WTC11 (cell line): ENCODE measurements at regions not wholly inside any gene's neighbourhood (a gene's known extent, or its start where the extent isn't known, plus 50 kb on each side); places are given as distances from the start of the nearest gene placed in this dataset.

Experiments
- ATAC-seq: fragments of 200-7000 bp; cut with Tn5 transposase; 2 replicates; pipeline ENCODE4 v1.10.0; 2021; ENCODE audit warnings: mild to moderate bottlenecking, moderate library complexity
- CTCF ChIA-PET: fragments of 300-600 bp; sonication (Branson Sonifier 250); formaldehyde crosslinking; loops from one replicate; lab custom pipeline; 2021; ENCODE audit warnings: antibody characterized with exemption; lab: Charles Lee
- POLR2A ChIA-PET: fragments of 350-600 bp; sonication (Branson Sonifier 250); formaldehyde crosslinking; loops from one replicate; lab custom pipeline; 2021; ENCODE audit warnings: antibody characterized with exemption; lab: Charles Lee
- DNase-seq: peaks from one replicate; pipeline ENCODE4 v3.0.0; 2021; ENCODE audit warnings: low spot score
- H3K27ac Mint-ChIP-seq: 2 replicates; pipeline ENCODE4 v1.8.0; 2021; ENCODE audit warnings: mixed read lengths
- H3K27me3 Mint-ChIP-seq: 2 replicates; pipeline ENCODE4 v1.8.0; 2021; ENCODE audit warnings: low read depth, mild to moderate bottlenecking, moderate library complexity, mixed read lengths
- H3K36me3 Mint-ChIP-seq: 2 replicates; pipeline ENCODE4 v1.8.0; 2021; ENCODE audit warnings: mixed read lengths
- H3K4me1 Mint-ChIP-seq: 2 replicates; pipeline ENCODE4 v1.8.0; 2022; ENCODE audit warnings: mixed read lengths
- H3K4me3 Mint-ChIP-seq: 2 replicates; pipeline ENCODE4 v1.8.0; 2021; ENCODE audit warnings: mild to moderate bottlenecking, moderate library complexity, mixed read lengths
- H3K9me3 Mint-ChIP-seq: 2 replicates; pipeline ENCODE4 v1.8.0; 2021; ENCODE audit warnings: mixed read lengths
- ARID4B ChIP-seq: sonication (generic); formaldehyde crosslinking; IDR thresholded peaks from 2 replicates; pipeline ENCODE4 v1.8.0; 2023; ENCODE audit warnings: missing genetic modification reagents, mild to moderate bottlenecking, borderline replicate concordance
- CBFB ChIP-seq: sonication (generic); formaldehyde crosslinking; IDR thresholded peaks from 2 replicates; pipeline ENCODE4 v1.8.1; 2022; ENCODE audit warnings: mild to moderate bottlenecking, low read depth, missing genetic modification reagents
- FOXP1 ChIP-seq: sonication (generic); formaldehyde crosslinking; IDR thresholded peaks from 2 replicates; pipeline ENCODE4 v1.8.0; 2022; ENCODE audit warnings: missing genetic modification reagents, mild to moderate bottlenecking, moderate library complexity, borderline replicate concordance
- HMGXB4 ChIP-seq: sonication (generic); formaldehyde crosslinking; IDR thresholded peaks from 2 replicates; pipeline ENCODE4 v1.8.1; 2023; ENCODE audit warnings: mild to moderate bottlenecking, moderate library complexity, missing genetic modification reagents
- JAZF1 ChIP-seq: fragments of 250-450 bp; sonication (Bioruptor Pico); IDR thresholded peaks from 2 replicates; pipeline ENCODE4 v1.9.0; 2021; ENCODE audit warnings: moderate library complexity, mild to moderate bottlenecking, inconsistent platforms
- MLX ChIP-seq: sonication (generic); formaldehyde crosslinking; IDR thresholded peaks from 2 replicates; pipeline ENCODE4 v1.8.1; 2023; ENCODE audit warnings: mild to moderate bottlenecking, missing genetic modification reagents, moderate library complexity
- NFYB ChIP-seq: sonication (generic); formaldehyde crosslinking; conservative IDR thresholded peaks from 2 replicates; pipeline ENCODE4 v1.8.0; 2022; ENCODE audit warnings: low read depth, missing genetic modification reagents
- NR2C2 ChIP-seq: sonication (generic); formaldehyde crosslinking; IDR thresholded peaks from 2 replicates; pipeline ENCODE4 v1.8.0; 2022; ENCODE audit warnings: mild to moderate bottlenecking, missing genetic modification reagents
- SOX15 ChIP-seq: fragments of 250-450 bp; sonication (Bioruptor Pico); IDR thresholded peaks from 2 replicates; pipeline ENCODE4 v1.9.0; 2021; ENCODE audit warnings: mild to moderate bottlenecking
- SP1 ChIP-seq: sonication (generic); formaldehyde crosslinking; conservative IDR thresholded peaks from 2 replicates; pipeline ENCODE4 v1.8.1; 2022; ENCODE audit warnings: missing genetic modification reagents
- TCF7 ChIP-seq: sonication (generic); formaldehyde crosslinking; IDR thresholded peaks from 2 replicates; pipeline ENCODE4 v1.8.0; 2022; ENCODE audit warnings: mild to moderate bottlenecking, low read depth, missing genetic modification reagents, moderate library complexity
- TEAD4 ChIP-seq: sonication (generic); formaldehyde crosslinking; IDR thresholded peaks from 2 replicates; pipeline ENCODE4 v1.8.0; 2022; ENCODE audit warnings: mild to moderate bottlenecking, missing genetic modification reagents
- ZBTB21 ChIP-seq: sonication (generic); formaldehyde crosslinking; IDR thresholded peaks from 2 replicates; pipeline ENCODE4 v1.8.1; 2023; ENCODE audit warnings: mild to moderate bottlenecking, missing genetic modification reagents, borderline replicate concordance
- ZNF138 ChIP-seq: sonication (generic); formaldehyde crosslinking; conservative IDR thresholded peaks from 2 replicates; pipeline ENCODE4 v1.8.1; 2022; ENCODE audit warnings: mild to moderate bottlenecking, moderate library complexity, missing genetic modification reagents
- ZNF281 ChIP-seq: sonication (generic); formaldehyde crosslinking; IDR thresholded peaks from 2 replicates; pipeline ENCODE4 v1.8.0; 2023; ENCODE audit warnings: mild to moderate bottlenecking, missing genetic modification reagents
- ZNF423 ChIP-seq: fragments of 250-450 bp; sonication (Bioruptor Pico); IDR thresholded peaks from 2 replicates; pipeline ENCODE4 v2.1.2; 2022; ENCODE audit warnings: mild to moderate bottlenecking, moderate library complexity
- TF ChIP-seq, protein P1 (sequence below): sonication (generic); formaldehyde crosslinking; IDR thresholded peaks from 2 replicates; pipeline ENCODE4 v1.8.0; 2022; ENCODE audit warnings: mild to moderate bottlenecking, missing genetic modification reagents
- TF ChIP-seq, protein P2 (sequence below): fragments of 250-450 bp; sonication (Bioruptor Pico); IDR thresholded peaks from 2 replicates; pipeline ENCODE4 v1.9.0; 2021; ENCODE audit warnings: mild to moderate bottlenecking

GRCh38 chr10:33680036-33680435 lies 345.6 kb upstream of the NRP1 start (continued):
- TF ChIP-seq, protein P1, sequence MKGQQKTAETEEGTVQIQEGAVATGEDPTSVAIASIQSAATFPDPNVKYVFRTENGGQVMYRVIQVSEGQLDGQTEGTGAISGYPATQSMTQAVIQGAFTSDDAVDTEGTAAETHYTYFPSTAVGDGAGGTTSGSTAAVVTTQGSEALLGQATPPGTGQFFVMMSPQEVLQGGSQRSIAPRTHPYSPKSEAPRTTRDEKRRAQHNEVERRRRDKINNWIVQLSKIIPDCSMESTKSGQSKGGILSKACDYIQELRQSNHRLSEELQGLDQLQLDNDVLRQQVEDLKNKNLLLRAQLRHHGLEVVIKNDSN (CRISPR knock-in tag): no peak
- TF ChIP-seq SP1 (CRISPR knock-in tag): no peak
- TF ChIP-seq, protein P2, sequence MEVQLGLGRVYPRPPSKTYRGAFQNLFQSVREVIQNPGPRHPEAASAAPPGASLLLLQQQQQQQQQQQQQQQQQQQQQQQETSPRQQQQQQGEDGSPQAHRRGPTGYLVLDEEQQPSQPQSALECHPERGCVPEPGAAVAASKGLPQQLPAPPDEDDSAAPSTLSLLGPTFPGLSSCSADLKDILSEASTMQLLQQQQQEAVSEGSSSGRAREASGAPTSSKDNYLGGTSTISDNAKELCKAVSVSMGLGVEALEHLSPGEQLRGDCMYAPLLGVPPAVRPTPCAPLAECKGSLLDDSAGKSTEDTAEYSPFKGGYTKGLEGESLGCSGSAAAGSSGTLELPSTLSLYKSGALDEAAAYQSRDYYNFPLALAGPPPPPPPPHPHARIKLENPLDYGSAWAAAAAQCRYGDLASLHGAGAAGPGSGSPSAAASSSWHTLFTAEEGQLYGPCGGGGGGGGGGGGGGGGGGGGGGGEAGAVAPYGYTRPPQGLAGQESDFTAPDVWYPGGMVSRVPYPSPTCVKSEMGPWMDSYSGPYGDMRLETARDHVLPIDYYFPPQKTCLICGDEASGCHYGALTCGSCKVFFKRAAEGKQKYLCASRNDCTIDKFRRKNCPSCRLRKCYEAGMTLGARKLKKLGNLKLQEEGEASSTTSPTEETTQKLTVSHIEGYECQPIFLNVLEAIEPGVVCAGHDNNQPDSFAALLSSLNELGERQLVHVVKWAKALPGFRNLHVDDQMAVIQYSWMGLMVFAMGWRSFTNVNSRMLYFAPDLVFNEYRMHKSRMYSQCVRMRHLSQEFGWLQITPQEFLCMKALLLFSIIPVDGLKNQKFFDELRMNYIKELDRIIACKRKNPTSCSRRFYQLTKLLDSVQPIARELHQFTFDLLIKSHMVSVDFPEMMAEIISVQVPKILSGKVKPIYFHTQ (CRISPR knock-in tag): no peak
- no peak for TF ChIP-seq ZNF138 (CRISPR knock-in tag)
- TF ChIP-seq ZNF281 (CRISPR knock-in tag): no peak
- no peak for TF ChIP-seq TEAD4
- TF ChIP-seq SOX15 (CRISPR knock-in tag): no peak
- TF ChIP-seq NR2C2 (CRISPR knock-in tag): no peak
- TF ChIP-seq FOXP1: no peak
- TF ChIP-seq ARID4B (CRISPR knock-in tag): no peak
- no peak for TF ChIP-seq JAZF1 (CRISPR knock-in tag)
- TF ChIP-seq, all 79 proteins: peak for 0

DNA sequence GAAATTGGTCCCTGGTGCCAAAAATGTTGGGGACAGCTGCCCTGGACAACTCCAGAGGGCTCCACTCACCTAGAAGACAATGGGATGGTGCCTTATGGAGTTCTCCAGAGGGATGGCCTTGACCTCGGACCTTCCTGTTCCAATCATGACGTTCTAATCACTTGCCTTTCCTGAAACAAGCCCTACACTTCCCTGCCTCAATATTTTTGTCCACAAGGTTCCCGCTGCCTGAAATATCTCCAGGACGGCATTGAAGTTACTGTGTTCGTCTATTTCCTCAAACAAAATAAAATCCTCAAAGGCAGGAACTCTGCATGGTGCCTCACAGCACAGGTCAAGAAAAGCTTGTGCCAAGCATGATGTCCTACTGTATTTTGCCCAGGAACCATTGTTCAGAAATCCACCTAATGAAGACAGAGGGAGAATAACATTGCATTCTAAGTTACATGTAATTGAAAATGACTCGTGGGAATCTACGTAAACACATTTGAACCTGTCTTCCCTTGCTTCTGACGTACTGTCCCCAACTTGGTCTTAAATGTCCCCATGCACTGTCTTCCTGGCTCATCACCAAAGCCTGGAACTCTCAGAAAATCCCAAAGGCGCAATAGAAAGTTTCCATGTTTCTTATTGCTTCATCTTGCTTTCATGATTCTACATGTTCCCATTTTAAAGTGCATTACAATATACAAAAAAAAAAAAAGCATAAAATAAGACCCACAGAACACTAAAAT lies 342.3 kb upstream of the NRP1 start:
- ATAC-seq (no peak), DNase-seq (no peak)
- Mint-ChIP-seq H3K9me3 (peaks cover 26% of the 10 kb centered on the region), H3K4me3 (no peak overlapping the region), H3K27me3 (no peaks in the 10 kb centered on the region), H3K27ac (no peak overlapping the region), H3K36me3 (peaks cover 13% of the 10 kb centered on the region), H3K4me1 (peaks cover 7% of the 10 kb centered on the region)
- ChIA-PET CTCF (no interaction called here), POLR2A (no interaction called here)
- TF ChIP-seq, protein P2 (CRISPR knock-in tag): no peak
- TF ChIP-seq ZNF423 (CRISPR knock-in tag): no peak
- TF ChIP-seq HMGXB4 (CRISPR knock-in tag): no peak
- no peak for TF ChIP-seq CBFB (CRISPR knock-in tag)
- no peak for TF ChIP-seq MLX
- TF ChIP-seq ZBTB21 (CRISPR knock-in tag): no peak
- no peak for TF ChIP-seq TCF7 (CRISPR knock-in tag)
- no peak for TF ChIP-seq NFYB (CRISPR knock-in tag)
